ENCODE measurements at regions not wholly inside any gene's neighbourhood (a gene's known extent, or its start where the extent isn't known, plus 50 kb on each side); places are given as distances from the start of the nearest gene placed in this dataset.

DNA sequence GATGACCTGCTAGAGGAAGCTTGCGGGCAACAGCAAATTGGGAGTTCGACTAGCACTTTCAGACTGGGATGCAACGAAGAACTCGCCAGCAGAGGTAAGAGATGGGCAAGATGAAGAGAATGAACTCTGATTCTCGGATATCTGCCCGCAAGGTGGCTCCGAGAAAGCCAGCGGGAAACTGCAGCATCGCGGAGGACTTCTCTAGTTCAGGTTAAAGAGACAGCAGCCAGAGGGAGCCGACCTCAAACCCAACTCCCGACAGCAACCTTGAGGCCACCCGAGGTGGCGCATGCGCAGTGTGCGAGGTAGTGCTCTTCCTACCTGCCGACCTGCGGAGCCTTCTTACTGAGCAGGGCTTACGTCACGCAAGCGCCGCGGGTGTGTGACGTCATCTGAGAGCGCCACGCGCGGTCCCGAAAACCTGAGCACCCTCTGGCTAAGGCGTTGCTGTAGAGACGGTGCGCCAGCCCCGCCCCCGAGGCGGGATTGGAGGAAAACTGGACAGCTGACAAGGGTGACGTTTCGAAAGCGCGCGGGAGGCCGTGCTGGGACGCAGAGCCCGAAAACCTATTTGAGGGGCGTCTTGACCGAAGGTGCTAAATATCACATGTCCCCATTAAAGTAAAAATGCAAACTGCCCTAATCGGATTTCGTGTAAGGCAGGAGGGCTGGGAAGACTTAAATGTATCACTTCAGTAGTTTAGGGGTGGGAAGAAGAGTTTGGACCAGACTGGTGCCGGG lies 110.5 kb upstream of the SLC25A33 start:
- TF ChIP-seq MYC (IDR thresholded peaks at IDR 0.05; ENCODE audit: borderline replicate concordance, low read length) (0 out of 2 replicates have a peak, but pooled peaks have one; percentile 50), SREBF2 (IDR thresholded peaks at IDR 0.05) (no peak), RAD21 (conservative IDR thresholded peaks at IDR 0.05 in 1 of 2, IDR thresholded peaks at IDR 0.05 in 1 of 2) (peak in 1 of 2 experiments; percentile 22; a peak in 1 of 5 replicates), HDAC2 (IDR thresholded peaks at IDR 0.05) (no peak), POLR2AphosphoS2 (conservative IDR thresholded peaks at IDR 0.05; ENCODE audit: low read length) (no peak), POLR2A (IDR thresholded peaks at IDR 0.05; ENCODE audit: low read length) (peak; percentile 62), EP300 (IDR thresholded peaks at IDR 0.05) (no peak)
- TF ChIP-seq, protein P1, sequence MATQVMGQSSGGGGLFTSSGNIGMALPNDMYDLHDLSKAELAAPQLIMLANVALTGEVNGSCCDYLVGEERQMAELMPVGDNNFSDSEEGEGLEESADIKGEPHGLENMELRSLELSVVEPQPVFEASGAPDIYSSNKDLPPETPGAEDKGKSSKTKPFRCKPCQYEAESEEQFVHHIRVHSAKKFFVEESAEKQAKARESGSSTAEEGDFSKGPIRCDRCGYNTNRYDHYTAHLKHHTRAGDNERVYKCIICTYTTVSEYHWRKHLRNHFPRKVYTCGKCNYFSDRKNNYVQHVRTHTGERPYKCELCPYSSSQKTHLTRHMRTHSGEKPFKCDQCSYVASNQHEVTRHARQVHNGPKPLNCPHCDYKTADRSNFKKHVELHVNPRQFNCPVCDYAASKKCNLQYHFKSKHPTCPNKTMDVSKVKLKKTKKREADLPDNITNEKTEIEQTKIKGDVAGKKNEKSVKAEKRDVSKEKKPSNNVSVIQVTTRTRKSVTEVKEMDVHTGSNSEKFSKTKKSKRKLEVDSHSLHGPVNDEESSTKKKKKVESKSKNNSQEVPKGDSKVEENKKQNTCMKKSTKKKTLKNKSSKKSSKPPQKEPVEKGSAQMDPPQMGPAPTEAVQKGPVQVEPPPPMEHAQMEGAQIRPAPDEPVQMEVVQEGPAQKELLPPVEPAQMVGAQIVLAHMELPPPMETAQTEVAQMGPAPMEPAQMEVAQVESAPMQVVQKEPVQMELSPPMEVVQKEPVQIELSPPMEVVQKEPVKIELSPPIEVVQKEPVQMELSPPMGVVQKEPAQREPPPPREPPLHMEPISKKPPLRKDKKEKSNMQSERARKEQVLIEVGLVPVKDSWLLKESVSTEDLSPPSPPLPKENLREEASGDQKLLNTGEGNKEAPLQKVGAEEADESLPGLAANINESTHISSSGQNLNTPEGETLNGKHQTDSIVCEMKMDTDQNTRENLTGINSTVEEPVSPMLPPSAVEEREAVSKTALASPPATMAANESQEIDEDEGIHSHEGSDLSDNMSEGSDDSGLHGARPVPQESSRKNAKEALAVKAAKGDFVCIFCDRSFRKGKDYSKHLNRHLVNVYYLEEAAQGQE (IDR thresholded peaks at IDR 0.05) = no peak
- TF ChIP-seq, protein P2, sequence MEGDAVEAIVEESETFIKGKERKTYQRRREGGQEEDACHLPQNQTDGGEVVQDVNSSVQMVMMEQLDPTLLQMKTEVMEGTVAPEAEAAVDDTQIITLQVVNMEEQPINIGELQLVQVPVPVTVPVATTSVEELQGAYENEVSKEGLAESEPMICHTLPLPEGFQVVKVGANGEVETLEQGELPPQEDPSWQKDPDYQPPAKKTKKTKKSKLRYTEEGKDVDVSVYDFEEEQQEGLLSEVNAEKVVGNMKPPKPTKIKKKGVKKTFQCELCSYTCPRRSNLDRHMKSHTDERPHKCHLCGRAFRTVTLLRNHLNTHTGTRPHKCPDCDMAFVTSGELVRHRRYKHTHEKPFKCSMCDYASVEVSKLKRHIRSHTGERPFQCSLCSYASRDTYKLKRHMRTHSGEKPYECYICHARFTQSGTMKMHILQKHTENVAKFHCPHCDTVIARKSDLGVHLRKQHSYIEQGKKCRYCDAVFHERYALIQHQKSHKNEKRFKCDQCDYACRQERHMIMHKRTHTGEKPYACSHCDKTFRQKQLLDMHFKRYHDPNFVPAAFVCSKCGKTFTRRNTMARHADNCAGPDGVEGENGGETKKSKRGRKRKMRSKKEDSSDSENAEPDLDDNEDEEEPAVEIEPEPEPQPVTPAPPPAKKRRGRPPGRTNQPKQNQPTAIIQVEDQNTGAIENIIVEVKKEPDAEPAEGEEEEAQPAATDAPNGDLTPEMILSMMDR (IDR thresholded peaks at IDR 0.05) = no peak
